ENCODE measurements at regions not wholly inside any gene's neighbourhood (a gene's known extent, or its start where the extent isn't known, plus 50 kb on each side); places are given as distances from the start of the nearest gene placed in this dataset.
A peak's percentile ranks its signal among the peaks of the same experiment; 100 is the strongest.

- H3K9me3 ChIP-seq (ENCODE audit: low read length): no peaks in the 10 kb centered on the region
- intact Hi-C loops (cut with micrococcal nuclease): no loop called here
- no peaks in the 10 kb centered on the region for H3K79me2 ChIP-seq (ENCODE audit: low read length)
- H3K9me2 ChIP-seq (replicated peaks; ENCODE audit: low read length): no peaks in the 10 kb centered on the region
- H3K27ac ChIP-seq (ENCODE audit: low read length): no peak overlapping the region
- H3K4me1 ChIP-seq (ENCODE audit: insufficient read depth, low read length): no peaks in the 10 kb centered on the region
- H3K27me3 ChIP-seq (ENCODE audit: low read length): no peaks in the 10 kb centered on the region
- no peaks in the 10 kb centered on the region for H3F3A ChIP-seq (ENCODE audit: low read length, unreplicated experiment)
- H3K36me3 ChIP-seq (ENCODE audit: low read depth, low read length): no peaks in the 10 kb centered on the region
- no TSS peak for BruUV-seq (replicated peaks)
- CTCF ChIA-PET: no interaction called here
- POLR2A ChIA-PET (ENCODE audit: unreplicated experiment): no interaction called here
- DNase-seq: peak; percentile 32
- no peak for ATAC-seq
- H3K4me3 ChIP-seq (ENCODE audit: low read length): no peak overlapping the region
- H3K4me2 ChIP-seq (ENCODE audit: low read length): no peak overlapping the region
- no peak overlapping the region for H3K9ac ChIP-seq (ENCODE audit: low read length)
- no peaks in the 10 kb centered on the region for H4K20me1 ChIP-seq (ENCODE audit: low read length)
- no peak overlapping the region for H2AFZ ChIP-seq (ENCODE audit: low read length)
- no peak for TF ChIP-seq EZH2phosphoT487 (IDR thresholded peaks at IDR 0.05; ENCODE audit: borderline replicate concordance, low read length)
- no peak for TF ChIP-seq CTCF (conservative IDR thresholded peaks at IDR 0.05; ENCODE audit: low read depth, low read length)
- no peak for TF ChIP-seq EZH2 (IDR thresholded peaks at IDR 0.05; ENCODE audit: low read length, unreplicated experiment)
Measured at GRCh38 chrX:93985344-93986307, 311.6 kb downstream of the FAM133A start.

All from PC-3 (cell line).